HepG2 (cell line): ENCODE measurements at regions not wholly inside any gene's neighbourhood (a gene's known extent, or its start where the extent isn't known, plus 50 kb on each side); places are given as distances from the start of the nearest gene placed in this dataset.

Experiments used
- ATF6 ChIP-seq: sonication (generic); formaldehyde crosslinking; conservative IDR thresholded peaks from 2 replicates; pipeline ENCODE4 v1.4.0; 2020; ENCODE audit warnings: missing genetic modification reagents
- HNF4G ChIP-seq, 2 experiments: sonication (generic) in 1 of 2; formaldehyde crosslinking in 1 of 2; IDR thresholded peaks; 2 replicates each; pipeline versions ENCODE4 v1.4.0 to v1.6.1; 2011 to 2020; ENCODE audit warnings: borderline replicate concordance in 2 of 2, low read depth in 2 of 2, mild to moderate bottlenecking in 2 of 2, low read length in 1 of 2, missing genetic modification reagents in 1 of 2, moderate library complexity in 1 of 2
- JUNB ChIP-seq: sonication (generic); formaldehyde crosslinking; IDR thresholded peaks from 2 replicates; pipeline ENCODE4 v1.8.0; 2022; ENCODE audit warnings: missing genetic modification reagents, mild to moderate bottlenecking, borderline replicate concordance
- KDM5B ChIP-seq: sonication (generic); formaldehyde crosslinking; IDR thresholded peaks from 2 replicates; pipeline ENCODE4 v1.4.0; 2020; ENCODE audit warnings: missing genetic modification reagents, mild to moderate bottlenecking, borderline replicate concordance
- MAFG ChIP-seq: sonication (generic); formaldehyde crosslinking; IDR thresholded peaks from 2 replicates; pipeline ENCODE4 v1.5.1; 2020; ENCODE audit warnings: mild to moderate bottlenecking, missing genetic modification reagents
- SAP130 ChIP-seq: IDR thresholded peaks from 2 replicates; pipeline ENCODE4 v1.6.1; 2016; ENCODE audit warnings: low read depth
- SRSF9 ChIP-seq: fragments of 200-400 bp; formaldehyde crosslinking; IDR thresholded peaks from 2 replicates; pipeline ENCODE4 v1.6.1; 2018; ENCODE audit warnings: borderline replicate concordance, mild to moderate bottlenecking, low read depth, low read length; ENCODE audit not compliant: insufficient read depth, poor library complexity, severe bottlenecking
- ZFY ChIP-seq: sonication (generic); formaldehyde crosslinking; IDR thresholded peaks from 2 replicates; pipeline ENCODE4 v1.4.0; 2020; ENCODE audit warnings: missing genetic modification reagents
- ZNF629 ChIP-seq: sonication (generic); formaldehyde crosslinking; conservative IDR thresholded peaks from 2 replicates; pipeline ENCODE4 v1.5.0; 2020; ENCODE audit warnings: missing genetic modification reagents

GRCh38 chr16:80356365-80356764, 184.4 kb upstream of the DYNLRB2 start:
- TF ChIP-seq KDM5B (no peak), ATF6 (CRISPR knock-in tag) (no peak), ZNF629 (CRISPR knock-in tag) (no peak), JUNB (no peak), SRSF9 (no peak), HNF4G (IDR thresholded peaks at IDR 0.05; ENCODE audit: borderline replicate concordance, low read depth, low read length) (no peak), HNF4G (CRISPR knock-in tag; IDR thresholded peaks at IDR 0.05; ENCODE audit: borderline replicate concordance, low read depth) (no peak), MAFG (CRISPR knock-in tag) (no peak), ZFY (CRISPR knock-in tag) (no peak), SAP130 (CRISPR knock-in tag) (no peak)
